HG02571 (cell line): ENCODE measurements at regions not wholly inside any gene's neighbourhood (a gene's known extent, or its start where the extent isn't known, plus 50 kb on each side); places are given as distances from the start of the nearest gene placed in this dataset.
"Not testable (repeated sequence)": the region's sequence is repeated elsewhere in the genome, so short reads cannot be mapped to it uniquely, and the experiment has no call there.

Source experiments
- ATAC-seq: cut with Tn5 transposase; IDR thresholded peaks from one replicate; pipeline ENCODE4 v1.9.1; 2021; ENCODE audit warnings: mild to moderate bottlenecking, moderate library complexity; ENCODE audit not compliant: unreplicated experiment

DNA sequence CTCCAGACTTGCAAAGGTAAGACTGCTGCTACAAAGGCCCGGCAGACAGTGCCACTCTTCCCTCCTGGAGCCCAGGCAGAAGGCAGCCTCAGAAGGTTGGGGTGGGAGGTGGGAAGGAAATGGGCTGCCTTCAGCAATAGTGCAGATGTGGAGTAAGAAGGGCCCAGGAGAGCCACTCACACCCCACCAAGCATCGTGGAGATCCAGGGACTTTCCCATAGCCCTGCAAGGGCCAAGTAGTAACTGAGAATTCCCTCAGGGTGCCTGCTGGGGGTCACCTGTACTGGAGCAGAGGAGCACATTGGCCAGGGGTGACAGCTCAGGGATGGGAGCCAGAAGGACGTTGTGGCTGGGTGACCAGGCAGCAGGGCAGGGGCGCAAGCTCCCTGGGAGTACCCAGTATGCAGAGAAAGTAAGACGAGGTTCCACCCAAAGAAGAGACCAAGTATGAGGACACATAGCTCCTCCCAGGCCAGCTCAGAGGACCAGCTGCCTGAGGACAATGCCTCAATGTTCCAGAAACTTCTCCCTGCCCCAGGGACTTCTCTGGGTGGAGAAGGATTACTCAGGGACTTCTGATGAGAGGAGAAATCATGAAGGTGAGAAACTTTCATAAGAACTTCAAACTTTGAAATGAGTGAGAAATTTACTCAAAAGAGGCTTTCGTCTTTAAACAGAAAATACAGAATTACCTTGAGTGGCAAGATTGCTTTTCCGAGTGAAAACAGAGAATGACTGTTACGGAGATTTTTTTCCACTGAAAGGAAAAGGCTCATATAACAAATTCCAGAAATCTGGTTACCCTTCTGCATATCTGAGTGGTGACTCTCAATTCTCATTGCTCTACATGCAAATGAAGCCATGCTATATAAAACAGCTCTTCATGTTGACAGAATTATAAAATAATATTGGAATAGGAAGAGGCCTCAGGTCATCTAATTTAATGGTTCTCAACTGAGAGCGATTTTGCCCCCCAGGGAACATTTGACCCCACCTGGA is 87.9 kb upstream of the TRIO start:
- ATAC-seq, result no peak

DNA sequence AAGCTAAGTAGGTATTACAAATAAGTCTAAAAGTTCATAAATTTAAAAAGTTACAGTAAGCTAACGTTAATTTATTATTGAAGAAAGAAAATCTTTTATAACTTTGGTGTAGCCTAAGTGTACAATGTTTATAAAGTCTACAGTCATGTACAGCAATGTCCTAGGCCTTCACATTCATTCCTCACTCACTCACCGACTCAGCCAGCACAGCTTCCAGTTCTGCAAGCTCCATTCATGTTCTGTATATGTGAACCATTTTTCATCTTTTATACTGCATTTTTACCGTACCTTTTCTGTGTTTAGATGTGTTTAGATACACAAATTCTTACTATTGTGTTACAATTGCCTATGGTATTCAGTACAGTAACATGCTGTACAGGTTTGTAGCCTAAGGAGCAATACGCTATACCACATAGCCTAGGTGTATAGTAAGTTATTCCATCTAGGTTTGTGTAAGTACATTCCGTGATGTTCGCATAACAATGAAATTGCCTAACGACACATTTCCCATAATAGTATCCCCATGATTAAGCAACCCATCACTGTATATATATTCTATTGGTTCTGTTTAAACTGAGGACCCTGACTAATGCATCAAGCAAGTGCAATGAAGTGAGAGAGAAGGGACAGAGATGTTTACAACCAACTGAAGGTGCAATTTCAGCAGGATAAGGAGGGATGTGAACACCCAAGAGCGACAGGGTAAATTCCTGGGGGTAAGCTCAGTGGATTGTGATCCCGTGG is 88.9 kb upstream of the TRIO start:
- no peak for ATAC-seq

DNA sequence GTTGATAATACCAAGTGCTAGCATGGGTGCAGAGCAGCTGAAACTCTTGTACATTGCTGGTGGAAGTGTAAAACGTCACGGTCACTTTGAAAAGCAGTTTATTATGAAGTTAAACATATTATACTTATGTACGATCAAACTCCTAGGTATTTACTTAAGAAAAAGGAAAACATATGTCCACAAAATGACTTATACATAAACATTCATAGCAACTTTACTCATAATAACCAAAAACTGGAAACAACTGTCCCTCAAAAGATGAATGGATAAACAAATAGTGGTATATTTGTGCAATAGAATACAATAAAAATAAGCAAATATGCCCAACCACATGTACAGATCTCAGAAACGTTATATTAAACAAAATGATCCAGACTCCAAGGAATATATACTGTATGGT is 92.3 kb upstream of the TRIO start:
- ATAC-seq, result no peak

DNA sequence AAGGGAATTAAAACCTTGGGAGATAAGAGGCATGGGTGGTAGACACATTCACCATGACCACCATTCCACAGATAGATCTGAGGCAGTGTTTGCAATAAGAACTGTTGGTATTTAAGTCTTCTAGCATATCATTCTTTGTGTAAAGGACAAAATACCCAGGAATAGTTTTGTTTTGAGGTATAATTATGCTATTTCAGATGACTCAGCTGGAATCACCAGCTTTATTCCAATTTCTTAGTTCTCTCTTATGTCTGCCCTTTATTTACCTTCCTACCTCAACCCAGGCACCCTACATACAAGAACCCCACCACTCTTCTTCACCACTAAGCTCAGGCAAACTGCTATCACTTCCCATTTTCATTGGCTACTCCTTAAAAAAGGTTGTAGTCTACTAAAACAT is 94.7 kb upstream of the TRIO start:
- ATAC-seq, result no peak

DNA sequence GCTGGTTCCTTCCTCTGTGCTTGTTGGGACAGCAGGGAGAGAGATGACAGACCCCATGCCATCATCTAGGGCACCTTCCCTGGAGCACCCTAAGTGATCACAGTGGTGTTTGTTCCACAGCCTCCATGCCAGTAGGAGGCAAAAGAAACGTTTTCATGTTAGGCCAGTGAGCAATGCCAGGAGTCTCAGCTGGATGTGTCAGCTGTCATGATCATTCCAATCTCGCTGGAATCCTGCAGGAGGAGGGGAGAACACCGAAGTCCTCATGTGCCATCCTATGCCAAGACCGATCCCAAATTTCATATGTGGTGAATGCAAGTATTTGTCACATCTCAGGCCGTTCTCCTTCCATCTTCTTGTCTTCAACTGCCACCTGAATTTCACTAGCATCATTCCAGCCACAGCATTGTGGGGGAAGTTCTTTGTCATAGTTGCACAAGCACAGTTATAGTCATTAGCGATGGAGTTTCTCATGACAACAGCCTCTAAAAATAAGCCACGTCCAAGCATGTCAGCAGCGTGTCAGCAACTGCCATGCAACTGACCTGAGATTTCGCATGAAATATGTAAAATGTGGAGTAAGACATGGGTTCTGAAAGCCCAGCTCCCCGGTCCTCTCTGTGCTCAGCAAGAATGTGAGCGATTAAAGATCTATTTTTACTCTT is 97.2 kb upstream of the DNAH5 start:
- ATAC-seq, result no peak

DNA sequence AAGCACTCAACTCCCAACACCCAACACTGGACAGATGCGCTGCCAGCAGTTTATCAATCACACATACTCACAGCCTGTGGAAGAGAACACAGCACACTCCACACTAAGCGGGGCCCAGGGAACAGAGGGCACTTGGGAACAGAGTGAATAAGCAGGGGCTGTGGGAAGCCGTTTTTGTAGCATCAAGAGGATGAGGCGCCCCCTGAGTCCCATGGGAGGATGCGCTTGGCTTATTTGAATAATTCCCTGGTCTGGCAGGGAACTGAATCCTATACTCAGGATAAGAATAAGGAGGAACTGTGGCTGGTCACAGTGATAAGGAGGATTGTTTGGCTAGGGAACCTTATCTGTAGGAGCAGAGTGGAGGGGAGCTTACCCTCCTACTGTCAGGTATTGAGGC is 96.1 kb upstream of the DNAH5 start:
- no peak for ATAC-seq

DNA sequence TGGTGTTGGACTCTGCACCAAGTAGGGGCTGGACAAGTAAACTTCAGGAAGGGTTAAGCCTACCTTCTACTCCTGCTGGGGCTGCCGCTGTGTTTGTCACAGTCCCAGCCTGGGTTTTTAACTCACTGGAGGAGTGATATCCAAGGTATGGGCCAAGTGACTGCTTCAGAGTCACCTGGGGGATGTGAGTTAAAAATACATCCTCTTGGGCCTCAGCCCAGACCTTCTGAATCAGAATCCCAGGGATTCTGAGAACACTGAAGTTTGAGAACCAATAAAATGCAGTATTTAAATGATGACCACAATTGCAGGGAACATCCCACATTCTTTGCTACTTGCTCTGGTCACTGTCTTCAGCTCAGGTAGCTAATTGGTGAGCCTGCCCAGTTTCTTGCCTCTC is 95.1 kb upstream of the DNAH5 start:
- ATAC-seq, result no peak

DNA sequence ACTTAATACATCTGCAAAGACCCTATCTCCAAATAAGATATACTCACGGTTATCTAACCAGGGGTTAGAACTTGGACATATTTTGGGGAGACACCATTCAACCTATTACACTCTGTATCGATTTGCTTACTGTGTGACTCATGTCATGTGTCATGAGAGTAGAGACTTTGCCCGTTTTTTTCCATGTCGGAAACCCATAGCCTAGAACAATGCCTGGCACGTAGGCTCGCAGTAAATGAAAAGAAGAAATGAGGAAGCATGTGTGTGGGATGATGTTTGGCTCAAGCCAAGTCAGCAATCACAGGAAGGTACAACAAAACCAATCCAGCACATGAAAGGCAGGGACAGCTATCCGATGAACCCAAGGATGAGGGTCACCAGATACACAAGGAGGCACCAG is 94.6 kb upstream of the DNAH5 start:
- no peak for ATAC-seq

DNA sequence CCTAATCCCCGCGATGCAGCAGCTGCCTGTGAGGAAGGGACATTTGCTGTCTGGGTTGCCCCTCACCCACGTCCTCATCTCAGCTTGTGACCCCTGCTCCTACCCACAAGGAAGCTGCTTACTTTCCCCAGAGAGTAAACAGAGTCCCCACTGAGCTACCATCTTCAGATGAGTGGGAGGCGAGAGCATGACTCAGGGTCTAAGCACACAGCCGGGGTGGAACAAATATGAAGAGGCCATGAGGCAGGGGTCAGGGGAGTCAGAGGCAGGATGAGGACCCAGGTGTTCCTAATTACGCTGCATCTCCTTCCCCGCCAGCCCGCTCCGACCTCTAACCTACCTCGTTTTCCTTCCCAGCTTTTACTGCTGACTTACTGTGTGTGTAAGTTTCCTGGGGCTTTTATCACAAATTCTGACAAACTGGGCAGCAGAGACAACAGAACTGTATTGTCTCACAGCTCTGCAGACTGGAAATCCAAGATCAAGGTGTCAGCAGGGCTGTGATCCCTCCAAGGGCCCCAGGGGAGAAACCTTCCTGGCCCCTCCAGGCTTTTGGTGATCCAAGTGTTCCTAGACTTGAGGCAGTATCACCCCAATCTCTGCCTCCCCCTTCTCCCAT is 94.0 kb upstream of the DNAH5 start:
- ATAC-seq, result no peak

DNA sequence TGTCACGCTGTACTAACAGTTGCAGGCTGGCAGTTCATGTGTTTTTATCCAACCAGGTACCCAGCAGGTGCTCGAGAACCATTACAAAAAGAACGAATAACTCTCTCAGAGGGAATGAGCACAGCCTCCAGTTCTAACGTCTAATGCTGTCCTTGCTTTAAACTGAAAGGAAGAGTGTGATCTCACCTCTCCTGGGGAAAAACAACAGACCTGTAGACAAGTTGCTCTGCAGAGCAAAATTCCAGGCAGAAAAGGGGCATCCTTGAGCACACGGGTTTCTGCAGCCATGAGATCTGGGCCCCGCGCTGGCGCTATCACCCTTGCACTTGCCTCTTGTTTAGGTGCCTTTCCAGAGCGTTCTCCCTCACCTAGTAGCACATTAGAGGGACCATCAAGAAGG is 92.5 kb upstream of the DNAH5 start:
- ATAC-seq, result no peak

DNA sequence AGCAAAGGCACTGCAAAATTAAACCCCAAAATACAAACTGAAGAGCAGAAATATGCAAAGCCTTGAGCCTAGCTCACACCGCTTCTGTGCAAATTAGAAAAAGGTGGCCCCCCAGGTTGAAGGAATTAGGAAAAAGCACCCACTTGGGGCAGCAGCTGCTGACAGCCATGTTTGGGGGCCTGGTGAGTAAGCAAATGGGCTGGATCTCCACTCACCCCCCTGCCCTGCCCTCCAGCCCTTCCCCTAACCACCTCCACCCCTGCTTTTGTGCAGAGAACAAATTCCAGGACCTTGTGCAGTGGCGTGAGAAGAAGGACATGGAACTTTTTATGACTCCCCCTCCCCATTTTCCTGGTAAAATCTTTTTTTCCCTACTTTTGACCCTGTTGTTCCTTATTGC is 92.0 kb upstream of the DNAH5 start:
- ATAC-seq, result no peak

DNA sequence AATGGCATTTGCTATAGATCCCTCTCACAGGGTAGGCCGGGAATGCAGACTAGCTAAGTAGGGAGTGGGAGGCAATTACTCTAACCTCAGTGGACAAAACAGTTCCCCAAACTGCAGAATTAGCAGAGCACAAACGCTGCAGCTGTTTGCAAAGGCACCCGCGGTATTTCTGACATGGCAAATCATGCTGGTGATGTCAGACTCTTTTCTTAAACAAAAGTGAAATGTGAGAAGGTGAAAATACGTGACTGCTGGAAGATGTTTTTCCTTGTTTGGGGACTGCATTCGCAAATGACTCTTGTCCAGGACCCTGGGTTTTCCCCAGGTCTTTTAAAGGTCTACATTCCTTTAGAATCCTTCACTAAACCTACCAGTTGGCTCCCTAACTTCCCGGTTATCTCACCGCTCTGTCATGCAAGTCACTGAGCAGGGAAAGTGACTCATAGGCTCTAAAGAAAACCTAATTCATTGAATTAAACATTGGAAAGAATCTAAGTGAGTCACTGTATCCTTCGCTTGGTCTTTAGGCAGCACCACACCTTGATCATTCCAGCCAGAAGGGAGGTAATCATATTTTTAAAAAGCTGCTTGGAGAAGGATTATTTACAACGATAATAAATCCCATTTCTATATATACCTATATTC is 91.5 kb upstream of the DNAH5 start:
- no peak for ATAC-seq

DNA sequence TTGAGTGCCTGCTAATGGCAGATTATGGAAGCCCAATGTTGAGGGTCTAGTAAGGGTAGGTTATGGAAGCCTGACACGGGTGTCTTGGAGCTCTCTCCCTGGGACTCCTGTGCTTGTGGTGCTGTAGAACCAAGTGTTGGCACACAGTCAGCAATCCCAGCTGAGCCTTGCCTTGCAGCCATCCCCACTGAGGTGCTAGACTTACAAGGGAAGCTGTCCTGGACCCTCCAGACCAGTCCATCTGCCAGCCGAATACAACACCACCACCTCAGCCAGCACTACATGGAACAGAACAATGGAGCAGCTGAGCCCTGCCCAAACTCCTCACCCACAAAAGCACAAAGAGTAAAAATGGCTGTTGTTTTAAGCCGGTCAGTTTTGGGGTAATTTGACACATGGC is 90.5 kb upstream of the DNAH5 start:
- no peak for ATAC-seq

DNA sequence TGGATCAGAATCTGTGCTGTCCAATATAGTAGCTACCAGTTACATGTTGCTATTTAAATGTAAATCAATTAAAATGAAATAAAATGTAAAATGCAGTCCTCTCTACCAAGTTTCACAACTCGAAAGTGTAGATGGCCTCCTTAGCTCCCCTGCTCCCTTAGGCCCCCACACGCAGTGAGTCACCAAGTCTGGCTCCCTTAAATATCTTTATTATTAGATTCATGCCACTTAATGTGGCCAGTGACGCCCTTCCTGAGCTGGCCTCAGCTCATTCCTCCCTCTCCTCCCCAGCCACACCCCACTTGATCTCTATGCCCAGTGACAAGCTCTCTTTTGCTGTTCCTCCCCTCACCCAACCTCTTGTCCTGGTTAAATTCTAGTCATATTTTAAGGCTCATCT is 88.4 kb upstream of the DNAH5 start:
- no peak for ATAC-seq

DNA sequence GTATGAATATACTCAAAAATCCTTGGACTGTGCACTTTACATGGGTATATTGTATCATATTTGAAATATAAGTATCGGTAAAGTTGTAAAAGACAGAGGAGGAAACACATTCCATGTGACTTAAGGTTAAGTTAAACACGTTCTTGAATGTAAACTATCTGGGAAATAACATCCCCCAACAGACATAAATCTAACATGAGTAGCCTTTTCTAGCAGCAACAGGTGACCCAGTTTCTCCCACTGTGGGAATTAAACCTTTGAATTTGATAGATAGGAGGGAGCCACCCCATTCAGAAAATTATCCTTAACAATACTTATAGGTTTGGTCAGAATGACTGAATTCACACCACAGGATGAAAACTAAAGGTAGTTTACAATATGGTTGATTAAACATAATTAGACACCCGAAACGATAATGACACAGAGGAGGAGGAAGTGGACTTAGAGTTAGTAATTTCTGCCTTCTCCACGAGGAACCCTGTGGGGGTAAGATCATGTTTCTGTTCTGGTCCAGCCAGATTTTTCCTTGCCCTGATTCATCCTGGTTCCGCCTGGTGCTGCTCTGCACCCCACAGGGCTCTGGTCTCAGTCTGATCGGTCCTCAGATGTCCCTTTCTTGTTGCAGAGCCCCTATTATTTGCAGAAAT is 84.6 kb upstream of the DNAH5 start:
- no peak for ATAC-seq

DNA sequence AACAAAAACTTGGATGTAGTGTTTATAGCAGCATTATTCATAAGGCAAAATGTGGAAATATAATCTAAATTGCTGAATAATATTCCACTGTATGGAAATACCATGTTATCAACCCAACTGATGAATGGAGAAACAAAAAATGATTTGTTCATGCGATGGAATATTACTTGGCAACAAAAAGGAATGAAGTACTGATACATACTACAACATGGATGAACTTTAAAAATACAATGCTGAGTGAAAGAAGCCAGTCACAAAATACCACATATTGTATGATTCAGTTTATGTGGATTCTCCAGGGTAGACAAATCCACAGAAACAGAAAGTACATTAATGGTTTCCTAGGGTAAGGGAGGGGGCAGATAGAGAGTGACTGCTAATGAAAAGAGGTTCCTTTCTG is 83.7 kb upstream of the DNAH5 start:
- no peak for ATAC-seq

DNA sequence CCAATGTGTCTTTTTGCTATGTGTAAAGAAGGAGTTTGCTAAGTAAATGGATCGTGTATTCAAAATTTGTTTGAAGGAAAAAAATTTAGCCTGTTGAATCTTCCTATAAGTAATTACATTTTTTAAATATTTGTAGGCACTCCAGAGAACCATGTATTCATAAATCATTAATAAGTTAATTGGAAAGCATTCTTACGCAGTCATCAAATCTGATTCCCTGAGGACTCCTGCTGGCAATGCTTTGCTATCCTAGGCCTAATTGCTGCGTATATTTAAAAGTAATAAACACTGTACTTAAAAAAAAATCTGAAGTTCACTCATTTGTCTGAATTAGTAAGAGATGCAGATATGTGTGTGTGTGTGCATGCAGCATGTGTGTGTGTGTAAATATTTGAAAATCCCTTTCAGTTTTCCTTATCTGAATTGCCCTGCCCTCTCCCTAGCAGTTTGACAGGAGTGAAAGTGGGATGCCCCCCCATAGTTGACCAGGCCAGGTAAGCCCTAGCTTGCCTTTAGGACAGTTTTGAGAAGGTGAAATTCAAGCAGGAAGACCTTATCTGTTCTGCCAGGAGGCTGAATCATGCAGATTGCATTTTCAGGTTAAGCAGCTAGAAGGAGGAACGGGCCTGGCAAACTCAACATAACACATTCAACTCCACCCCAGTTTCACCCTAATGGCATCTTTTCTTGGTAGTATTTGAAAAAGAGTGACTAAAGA is 81.2 kb upstream of the DNAH5 start:
- no peak for ATAC-seq

DNA sequence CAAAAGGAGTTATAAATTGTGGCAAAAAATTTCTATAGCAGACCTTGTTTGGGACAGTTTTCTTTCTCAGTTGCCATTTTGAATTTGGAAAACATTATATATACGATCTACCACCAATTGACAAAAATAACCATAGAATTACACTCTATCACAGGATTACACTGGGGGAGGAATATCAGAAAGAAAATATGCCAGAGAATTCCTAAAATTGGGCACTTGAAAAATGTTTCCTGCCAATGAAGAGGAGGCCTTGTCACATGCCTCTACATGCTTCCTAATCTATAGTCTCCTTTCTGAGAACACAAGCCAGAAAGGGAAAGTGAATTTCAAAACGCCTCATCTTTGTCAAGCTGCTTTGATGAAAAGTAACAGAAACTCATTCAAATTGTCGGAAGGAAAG is 78.5 kb upstream of the DNAH5 start:
- ATAC-seq, result no peak

DNA sequence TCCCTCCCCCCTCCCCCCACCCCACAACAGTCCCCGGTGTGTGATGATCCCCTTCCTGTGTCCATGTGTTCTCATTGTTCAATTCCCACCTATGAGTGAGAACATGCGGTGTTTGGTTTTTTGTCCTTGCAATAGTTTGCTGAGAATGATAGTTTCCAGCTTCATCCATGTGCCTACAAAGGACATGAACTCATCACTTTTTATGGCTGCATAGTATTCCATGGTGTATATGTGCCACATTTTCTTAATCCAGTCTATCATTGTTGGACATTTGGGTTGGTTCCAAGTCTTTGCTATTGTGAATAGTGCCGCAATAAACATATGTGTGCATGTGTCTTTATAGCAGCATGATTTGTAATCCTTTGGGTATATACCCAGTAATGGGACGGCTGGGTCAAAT is 76.5 kb upstream of the DNAH5 start:
- ATAC-seq, result not testable (repeated sequence)
